Cerebellar cortex (tissue), 1 donor: ENCODE measurements at regions not wholly inside any gene's neighbourhood (a gene's known extent, or its start where the extent isn't known, plus 50 kb on each side); places are given as distances from the start of the nearest gene placed in this dataset.
A peak's percentile ranks its signal among the peaks of the same experiment; 100 is the strongest.

Experiments used
- DNase-seq: peaks from one replicate; pipeline ENCODE4 v3.0.0-alpha.2; 2015; ENCODE audit warnings: low spot score

DNA sequence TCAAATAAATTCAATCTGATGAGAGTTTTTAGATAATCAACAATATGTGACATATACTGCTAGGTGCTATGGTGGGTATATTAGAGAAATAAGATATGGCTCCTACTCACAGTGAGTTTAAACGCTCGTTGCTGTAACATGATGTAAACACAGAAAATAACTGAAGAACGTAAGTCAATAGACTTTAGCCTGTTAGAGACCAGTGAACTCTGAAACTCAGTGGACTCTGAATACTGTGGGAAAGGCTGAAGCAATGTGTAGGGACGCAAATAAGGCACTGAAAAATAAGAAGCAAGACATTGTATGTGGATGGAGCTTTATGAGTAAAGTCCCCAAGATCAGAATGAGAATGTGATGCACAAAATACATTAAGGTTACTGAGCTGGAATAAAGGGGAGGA, 431.6 kb downstream of the TFAP2B start:
- no peak for DNase-seq

DNA sequence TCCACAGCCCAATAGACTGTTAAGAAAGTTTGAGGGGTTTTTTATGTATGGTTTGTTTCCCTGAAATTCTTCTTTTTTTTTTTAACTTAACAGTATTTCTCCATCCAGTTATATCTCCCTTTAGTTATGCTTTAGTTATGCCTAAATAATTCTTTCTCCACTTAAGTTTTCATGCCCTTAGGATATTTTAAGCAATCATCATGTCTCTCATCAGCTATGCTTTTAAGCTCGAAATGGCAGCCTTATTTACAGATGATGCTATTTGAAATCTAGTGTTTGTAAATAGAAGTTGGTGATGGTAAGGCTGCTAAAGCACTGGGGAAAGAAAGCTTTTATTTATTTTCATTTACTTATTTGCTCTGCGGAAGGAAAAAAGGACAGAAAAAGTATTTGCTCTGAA, 439.3 kb downstream of the TFAP2B start:
- DNase-seq, result no peak

- DNase-seq, result no peak
Measured at GRCh38 chr6:51260003-51260402, 441.3 kb downstream of the TFAP2B start.

DNA sequence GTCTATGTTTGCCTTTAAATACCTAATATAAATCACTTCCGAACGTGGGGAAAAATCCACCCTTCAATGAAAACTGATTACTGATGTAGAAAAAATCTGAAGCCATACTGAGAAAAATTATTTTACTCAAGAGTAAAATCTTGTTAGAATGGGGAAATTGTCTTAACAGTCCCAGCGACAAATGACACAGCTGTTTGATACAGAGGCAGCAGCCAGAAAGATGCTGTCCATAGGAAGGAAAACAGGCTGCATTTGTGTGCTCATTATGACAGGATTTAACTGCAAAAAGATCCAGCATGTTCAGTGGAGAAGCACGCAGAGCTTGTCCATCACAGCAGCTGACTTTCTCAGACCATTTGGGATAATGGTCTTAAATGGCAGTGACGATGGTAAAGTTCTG, 443.0 kb downstream of the TFAP2B start:
- DNase-seq, result no peak

GRCh38 chr6:51265426-51265825, 446.8 kb downstream of the TFAP2B start:
- DNase-seq, result peak; percentile 24

GRCh38 chr6:51266604-51267003, 447.9 kb downstream of the TFAP2B start:
- no peak for DNase-seq

GRCh38 chr6:51268666-51269065, 450.0 kb downstream of the TFAP2B start:
- DNase-seq, result no peak

DNA sequence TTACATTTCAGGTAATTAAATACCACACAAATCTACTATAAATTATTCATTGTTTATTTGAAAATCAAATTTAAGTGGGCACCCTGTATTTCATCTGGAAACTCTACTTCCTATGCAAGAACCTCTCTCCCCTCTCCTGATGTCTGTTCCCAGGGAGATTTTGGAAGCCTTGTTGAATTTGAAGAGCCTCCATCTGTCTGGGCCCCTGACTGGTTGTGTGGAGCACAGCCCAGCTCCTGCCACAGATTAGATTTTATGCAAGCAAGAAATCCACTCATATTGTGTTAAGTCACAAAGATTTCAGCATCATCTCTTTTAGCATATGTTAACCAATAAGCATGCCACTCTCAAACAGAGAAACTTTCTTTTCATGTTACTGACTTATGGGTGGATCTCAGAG, 451.2 kb downstream of the TFAP2B start:
- DNase-seq, result peak; percentile 45

DNA sequence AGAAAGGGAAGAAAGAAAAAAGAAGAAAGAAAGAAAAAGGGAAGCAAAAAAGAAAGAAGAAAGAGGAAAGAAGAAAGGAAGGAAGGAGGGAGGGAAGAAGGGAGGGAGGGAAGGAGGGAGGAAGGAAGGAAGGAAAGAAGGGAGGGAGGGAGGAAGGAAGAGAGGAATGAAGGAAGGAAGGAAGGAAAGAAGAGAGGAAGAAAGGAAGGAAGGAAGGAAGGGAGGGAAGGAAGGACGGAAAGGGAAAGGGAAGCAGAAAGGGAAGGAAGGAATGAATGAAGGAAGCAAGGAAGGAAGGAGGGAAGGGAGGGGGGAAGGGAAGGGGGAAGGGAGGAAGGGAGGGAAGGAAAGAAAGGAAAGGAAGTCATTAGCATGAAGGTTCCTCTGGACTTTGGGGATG, 452.9 kb downstream of the TFAP2B start:
- DNase-seq, result no peak

DNA sequence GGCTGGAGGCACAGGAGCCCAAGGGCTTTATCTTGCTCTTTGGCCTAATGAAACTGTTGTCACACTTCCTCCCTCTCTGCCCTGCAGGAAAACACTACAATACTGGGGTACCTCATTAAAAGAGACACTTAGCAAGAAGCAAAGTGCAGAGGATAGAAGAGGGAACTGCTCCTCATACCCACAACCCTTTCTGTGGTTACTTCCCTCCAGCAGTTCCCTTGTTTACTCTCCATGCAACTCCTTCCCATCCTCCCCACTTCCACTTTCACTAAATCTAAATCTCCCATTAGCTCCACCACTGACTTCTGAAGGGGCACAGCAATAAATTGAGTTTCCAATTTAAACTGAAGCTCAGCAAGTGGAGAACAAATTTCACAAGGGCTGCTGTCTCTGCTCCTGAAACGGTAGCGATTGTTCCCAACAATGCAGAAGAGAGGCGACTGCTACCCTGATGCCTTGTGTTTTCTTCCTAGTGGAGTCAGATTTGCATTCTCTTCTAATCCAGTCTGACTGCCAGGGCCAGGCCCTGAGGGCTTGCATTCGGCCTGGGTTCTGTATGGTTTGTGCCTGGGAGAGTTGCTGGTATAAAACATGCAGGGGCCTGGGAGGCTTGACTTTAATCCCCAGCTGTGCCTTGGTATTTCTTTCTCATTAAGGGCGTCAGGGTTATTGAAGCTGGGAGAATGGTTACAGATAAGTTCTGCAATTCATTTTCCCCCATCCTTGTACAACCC, 454.7 kb downstream of the TFAP2B start:
- no peak for DNase-seq

GRCh38 chr6:51277474-51277873, 458.8 kb downstream of the TFAP2B start:
- DNase-seq, result no peak

- no peak for DNase-seq
Measured at GRCh38 chr6:51282026-51282425, 463.4 kb downstream of the TFAP2B start.

DNA sequence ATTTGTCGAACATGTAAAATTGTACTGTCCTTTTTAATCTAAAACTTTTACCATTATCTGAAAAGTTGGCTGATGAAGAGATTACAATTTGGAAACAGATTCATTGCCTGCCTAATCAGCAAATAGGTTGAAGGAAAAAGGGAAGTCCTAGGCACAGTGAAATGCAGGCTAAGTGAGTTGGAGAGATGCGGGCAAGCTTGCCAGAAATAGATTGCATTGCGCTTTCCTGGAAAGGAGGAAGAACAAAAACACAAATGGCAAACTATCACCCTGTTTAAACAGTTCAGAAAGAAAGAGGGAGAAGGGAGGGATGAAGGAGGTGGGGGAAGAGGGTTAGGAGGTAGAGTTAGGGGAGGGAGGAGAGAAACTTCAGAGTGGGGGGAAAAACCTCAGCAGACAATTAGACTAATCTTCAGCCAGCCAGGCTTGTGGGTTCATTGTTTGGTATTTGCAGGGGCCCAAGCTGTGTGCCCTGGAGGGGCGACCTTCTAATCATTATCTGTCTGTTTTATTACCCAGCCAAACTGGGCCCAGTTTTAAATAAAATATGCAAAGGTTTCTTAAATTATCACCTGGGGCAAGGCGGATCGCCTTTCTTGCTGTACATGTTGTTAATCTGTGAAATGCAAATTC, 465.2 kb downstream of the TFAP2B start:
- DNase-seq, result no peak

DNA sequence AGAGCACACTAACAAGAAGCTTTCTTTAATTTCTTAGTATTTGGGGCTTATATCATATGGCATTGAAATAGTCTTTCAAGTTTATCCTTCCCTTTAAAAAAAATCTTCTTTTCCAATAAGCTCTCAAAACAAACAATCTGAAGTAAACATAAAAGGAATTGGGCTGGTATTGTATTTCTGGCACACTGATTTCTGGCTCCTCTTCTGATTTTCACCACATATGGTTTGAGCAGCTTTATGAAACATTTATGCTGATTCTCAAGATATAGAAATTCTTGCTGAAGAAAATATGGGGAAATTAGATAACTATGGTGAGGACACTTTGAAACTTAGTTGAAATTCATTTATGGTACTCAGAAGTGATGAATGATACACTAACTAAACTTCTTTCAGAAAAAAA, 467.2 kb downstream of the TFAP2B start:
- DNase-seq, result no peak

DNA sequence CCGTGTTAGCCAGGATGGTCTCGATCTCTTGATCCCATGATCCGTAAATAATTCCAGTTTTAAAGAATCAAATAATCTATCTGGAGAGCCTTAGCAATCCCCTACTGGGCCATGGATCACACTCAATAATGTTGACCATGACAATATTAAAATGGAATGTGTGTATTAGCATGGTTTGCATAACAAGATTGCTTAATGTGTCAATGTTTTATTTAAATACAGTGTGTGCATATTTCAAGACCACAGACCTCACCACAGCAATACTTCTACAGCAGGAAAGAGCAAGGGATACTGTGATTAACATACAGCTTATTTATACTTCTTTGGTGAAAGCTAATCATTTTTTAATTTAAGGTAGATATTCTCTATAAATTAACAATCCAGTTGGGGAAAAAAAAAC, 470.4 kb downstream of the TFAP2B start:
- DNase-seq, result no peak

- DNase-seq, result no peak
Measured at GRCh38 chr6:51292659-51293058, 474.0 kb downstream of the TFAP2B start.

- no peak for DNase-seq
Measured at GRCh38 chr6:51299621-51300380, 481.1 kb downstream of the TFAP2B start.

DNA sequence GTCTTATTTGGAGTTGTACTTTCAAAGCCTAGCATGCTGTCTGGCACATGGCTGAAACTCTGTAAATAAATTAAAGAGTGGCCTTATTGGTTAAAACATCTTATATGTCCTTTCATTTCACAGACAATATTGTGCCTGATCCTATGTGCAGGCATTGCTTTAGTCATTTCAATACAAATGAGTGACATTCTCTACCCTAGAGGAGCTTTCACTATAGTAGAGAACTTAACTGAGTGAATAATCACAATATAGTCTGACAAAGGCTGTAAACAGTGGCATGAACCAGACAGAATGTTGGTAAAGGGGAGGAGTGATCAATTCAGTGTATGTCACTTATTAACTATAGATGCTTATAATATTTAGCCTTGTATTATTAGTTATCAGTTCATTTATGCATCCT, 481.8 kb downstream of the TFAP2B start:
- DNase-seq, result no peak

DNA sequence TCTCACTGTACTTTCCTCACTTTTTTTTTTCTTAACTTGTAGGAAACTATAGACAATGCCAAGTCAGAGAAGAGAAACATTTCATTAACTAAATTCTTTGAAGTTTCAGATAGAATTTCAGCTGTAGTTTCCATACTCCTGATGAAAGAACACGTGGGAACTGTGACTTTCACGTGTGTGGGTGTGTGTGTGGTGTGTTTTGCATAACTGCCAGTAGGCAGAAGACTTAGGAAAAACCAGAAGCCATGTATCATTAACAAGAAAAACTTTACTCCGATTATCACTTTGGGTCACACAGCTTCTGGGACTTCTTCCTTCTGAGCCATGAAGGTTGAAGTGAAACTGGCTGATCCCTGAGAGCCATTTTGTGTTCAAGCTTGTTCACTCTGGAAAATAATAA, 483.3 kb downstream of the TFAP2B start:
- DNase-seq, result no peak

- no peak for DNase-seq
Measured at GRCh38 chr6:51302431-51302830, 483.8 kb downstream of the TFAP2B start.

DNA sequence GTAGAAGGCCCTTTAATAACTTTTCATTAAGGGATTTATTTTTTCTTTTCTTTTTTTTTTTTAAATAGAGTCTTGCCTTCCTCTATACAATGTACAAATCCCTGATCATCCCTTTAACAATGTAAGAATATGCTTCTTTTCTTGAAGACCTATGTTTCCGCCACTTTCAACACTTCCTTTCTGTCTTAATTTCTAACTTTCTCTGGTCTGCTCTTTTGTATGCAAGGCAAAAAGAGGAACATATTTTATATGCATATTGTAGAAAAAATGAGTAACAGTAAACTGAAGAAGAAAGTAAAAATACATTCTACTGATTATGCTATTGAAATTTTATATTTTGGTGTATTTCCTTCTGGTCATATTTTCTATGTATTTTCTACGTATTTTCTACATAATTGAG, 484.7 kb downstream of the TFAP2B start:
- no peak for DNase-seq

DNA sequence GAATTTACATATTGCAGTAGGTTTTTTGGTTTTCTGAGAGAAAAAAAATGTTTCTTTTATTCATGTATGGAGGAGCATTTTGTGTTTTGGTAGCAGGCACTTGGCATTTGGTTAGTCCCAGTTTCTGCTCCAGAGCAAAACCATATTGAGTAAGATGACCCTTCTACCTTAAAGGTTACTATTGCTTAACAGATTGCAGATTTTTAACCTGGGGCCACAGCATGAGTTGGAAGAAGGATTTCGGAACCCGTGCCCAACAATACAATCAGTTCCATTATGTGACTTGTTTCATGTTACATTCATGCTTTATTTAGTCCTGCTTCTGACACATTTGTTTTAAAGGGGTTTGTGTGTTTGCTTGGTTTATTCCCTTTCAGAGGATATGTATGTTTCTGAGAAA, 496.3 kb downstream of the TFAP2B start:
- DNase-seq, result no peak

GRCh38 chr6:51318674-51319073, 500.0 kb downstream of the TFAP2B start:
- no peak for DNase-seq
